Hematopoietic multipotent progenitor cell treated with erythropoietin and hydrocortisone succinate and interleukin-3 and kit ligand, for 4 days (in vitro differentiated cells): ENCODE measurements at regions not wholly inside any gene's neighbourhood (a gene's known extent, or its start where the extent isn't known, plus 50 kb on each side); places are given as distances from the start of the nearest gene placed in this dataset.

Experiments
- DNase-seq: peaks from one replicate; pipeline ENCODE4 v3.0.0-alpha.2; 2015

DNA sequence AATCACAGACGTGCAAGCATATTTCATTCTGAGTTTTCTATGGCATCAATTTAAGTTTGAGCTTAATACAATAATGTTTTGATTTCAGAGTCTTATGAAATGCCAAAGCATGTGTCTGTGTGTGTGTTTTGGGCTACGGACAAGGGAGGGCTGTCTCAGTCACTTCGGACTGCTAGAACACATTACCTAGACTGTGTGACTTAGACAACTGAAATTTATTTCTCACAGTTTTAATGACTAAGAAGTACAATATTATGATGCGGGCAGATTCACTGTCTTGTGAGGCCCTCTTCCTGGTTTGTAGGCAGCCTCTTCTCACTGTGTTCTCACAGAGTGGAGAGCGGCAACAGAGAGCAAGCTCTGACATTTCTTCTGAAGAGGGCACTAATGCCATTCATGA, 1202.0 kb downstream of the EFNB2 start:
- no peak for DNase-seq

DNA sequence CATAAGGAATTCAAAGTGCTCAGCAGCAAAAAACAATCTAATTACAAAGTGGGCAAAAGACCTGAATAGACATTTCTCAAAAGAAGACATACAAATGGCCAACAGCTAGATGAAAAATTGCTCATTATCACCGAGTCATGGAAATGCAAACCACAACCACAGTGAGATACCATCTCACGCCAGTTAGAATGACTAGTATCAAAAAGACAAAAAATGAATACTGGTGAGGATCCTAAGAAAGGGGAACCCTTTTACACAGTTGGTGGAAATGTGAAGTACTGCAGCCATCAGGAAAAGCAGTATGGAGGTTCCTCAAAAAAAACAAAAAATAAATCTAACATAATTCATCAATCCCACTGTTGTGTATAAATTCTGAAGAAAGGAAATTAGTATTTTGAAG, 1206.1 kb downstream of the EFNB2 start:
- DNase-seq = peak; percentile 68

DNA sequence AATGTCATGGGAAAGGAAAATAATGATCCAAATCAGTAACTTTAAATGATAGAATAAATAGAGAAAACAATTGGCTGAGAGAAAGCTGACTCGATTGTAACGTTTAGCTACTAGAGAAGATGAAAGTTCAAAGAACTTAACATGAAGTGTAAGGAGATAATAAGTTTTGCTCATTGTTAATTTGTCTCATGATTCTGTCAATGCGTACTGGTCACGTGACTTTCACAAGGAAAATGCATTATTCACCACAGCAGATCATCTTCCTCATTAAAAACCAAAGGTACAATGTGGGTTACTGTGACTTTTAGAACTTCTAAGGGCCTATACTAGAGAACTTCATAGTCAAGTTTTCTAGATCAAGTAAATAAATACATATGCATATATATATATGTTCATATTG, 1207.2 kb downstream of the EFNB2 start:
- DNase-seq = no peak

DNA sequence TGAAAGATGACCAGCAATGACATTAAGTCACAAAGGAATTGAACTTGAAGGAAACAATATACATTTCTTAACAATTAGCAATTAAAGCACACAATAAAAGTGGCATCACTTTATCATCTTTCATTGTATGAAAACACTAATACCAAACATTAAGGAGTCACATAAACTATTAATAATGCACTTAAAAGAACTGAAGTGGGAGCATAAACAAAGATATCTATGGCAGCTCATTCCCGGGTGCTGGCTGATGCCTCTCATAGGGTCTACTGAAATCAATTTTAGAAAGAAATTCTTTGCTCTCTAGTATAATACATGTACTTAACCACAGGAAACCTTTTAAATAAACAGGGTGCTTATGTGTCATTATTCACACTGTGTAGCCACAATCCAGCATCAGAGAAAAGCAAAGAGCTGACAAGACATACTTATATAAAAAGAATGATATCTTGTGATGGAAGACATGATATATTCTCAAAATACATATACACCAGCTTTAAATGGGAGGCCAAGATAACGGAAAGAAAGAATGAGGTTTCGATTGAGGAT, 1207.8 kb downstream of the EFNB2 start:
- no peak for DNase-seq

DNA sequence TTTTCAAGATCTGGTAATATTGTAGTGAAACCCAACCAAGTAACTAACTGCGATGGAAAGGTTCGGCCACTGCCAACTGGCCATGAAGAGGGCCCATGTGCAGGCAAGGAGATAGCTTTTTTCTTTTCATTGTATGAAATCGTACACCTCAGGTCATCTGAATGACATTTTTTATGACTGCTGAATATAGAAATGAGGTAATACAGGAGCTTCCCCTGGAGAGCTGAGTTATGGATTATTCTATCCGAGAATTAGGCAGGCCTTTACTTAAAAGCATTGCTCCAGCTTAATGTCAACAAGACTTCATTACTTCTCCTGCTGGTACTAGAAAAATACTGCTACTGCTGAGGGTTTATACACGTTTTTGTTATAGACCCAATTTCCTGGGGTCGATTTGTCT, 1215.6 kb downstream of the EFNB2 start:
- no peak for DNase-seq

DNA sequence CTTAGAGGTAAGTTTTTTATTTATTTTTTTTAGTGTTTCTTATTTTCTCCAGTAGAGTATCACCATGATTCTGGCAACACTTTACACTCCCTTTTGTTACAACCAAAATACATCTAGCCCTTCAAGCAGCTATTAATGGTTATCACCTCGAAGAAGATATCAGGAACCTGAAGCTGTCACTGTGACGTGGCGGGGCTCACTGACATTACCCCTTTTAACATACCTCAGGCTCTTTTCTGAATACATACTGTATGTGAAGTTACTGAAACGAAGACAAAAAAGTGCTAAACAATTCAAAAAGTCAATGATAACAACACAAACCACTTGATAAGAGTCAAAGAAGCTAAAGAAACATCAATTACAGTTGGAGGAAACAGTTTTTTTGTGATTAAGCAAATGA, 1218.7 kb downstream of the EFNB2 start:
- no peak for DNase-seq

DNA sequence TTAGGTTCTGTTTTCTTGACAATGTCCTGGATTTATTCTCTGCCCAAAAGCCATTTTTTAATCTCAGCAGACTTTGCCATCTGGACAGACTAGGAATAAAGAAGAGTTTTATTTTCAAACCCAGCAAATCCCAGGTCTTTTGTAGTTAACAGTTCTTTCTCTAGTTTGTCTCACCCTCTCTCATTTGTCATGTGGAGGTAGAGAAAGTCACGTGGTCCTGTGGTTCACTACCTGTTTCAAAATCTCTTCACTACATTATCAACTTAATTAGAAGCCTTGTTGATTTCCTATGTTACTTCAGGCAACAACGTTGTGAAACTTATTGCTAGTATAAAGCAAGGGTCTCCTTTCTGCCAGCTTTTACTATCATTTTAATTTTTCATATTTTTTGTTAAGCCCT, 1222.6 kb downstream of the EFNB2 start:
- DNase-seq = no peak

DNA sequence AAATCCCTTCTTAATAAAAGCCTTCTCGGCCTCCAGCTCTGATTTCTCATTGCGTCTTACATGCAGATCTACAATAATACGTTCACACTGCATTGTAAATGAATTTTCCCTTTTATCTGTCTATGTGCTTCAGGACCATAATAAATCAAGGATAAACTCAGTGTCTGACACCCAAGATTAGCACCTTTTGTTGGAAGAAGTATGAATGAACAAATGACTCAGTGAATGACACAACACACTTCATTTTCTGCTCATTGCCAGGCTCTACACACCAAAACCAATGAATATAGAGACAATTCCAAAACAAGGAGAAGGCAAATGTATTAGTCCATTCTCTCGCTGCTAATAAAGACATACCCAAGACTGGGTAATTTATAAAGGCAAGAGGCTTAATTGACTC, 1224.4 kb downstream of the EFNB2 start:
- DNase-seq = no peak

DNA sequence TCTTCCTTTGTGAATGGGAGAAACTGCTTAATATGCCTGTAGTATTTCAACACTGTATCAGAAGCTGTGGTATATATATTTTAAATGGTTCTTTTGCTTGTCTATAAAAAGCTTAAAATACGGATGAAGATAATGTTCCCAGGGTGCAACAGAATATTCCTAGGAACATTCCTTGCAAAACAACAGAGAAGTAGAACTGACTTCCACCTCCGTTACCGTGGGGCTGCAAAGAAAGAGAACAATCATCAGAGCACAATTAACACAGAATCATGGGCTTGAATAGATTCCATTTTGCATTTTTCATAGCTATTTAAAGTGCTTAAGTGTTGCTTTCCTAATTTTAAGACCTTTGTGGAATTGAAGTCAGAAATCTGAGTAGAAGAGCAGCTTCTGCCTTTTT, 1227.7 kb downstream of the EFNB2 start:
- DNase-seq = no peak

DNA sequence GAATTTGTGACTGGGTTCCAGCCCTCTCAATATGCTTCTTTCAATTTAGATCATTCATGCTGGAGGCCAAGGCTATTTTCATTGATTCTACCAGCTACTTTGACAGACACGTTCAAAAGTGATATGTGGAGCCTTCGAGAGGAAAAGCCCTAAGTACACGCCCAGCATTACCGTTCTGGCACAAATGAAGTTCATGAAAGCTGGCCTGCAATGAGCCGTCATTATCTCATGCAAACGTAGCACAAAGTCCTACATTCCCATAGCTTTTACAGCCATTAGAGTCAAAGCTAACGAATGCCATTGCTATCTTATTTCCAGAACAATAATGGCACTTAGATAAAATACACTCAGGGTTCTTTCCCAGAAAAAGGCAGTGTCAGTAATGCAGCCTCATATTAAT, 1237.6 kb downstream of the EFNB2 start:
- no peak for DNase-seq

DNA sequence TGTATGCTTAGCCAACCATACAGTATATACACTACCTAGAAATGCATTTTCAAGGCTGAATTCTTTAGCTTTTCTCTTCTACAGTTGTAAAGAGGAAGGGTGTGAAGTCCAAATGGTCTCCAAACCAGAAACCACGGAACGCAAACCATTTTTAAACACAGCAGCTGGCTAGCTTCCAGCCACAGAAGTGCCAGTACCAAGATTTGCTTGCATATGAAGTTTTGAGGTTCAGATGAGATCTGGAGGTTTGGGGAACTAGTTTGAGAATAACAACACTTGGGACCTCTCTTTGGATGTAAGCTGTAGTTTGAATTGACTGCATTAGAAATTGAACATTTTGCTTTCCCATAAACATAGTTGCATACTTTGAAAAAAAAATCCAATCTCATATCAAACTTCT, 1243.5 kb downstream of the EFNB2 start:
- peak; percentile 44 for DNase-seq

DNA sequence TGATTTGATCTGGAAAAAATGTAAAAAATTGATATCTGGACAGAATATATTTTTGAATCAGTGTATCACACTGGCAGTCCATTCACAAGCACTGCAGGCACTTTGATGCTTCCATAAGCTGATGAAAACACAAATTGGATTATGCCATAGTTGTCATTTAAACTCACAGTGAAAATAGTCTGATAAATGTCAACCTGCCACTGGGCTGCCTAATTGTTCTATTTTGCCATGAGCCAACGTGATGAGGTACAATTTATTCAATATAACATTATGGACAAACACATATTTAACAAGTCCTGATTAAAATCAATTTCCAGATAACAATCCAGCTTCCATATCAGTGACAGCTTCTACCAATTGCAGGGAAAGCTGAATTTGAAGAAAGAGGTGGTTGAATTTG, 1244.9 kb downstream of the EFNB2 start:
- DNase-seq = no peak

DNA sequence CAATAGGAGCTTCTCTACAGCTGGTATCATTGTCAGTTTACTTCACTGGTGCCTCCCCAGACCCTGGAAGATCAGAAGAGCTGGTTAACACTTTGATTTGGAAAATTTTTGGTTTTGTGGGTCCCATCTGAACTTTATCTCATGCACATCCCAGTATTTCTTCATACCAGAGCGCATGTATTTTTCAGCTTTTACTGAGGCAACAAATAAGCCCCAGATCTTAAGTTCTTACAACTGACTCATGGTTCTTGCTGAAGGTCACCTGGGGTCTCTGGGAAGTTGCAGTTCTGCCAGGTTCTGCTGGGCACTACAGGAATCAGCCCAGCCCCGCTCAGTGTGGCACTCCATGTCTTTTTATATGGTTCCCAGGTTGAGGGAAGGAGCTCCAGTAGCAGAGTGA, 1249.9 kb downstream of the EFNB2 start:
- no peak for DNase-seq

DNA sequence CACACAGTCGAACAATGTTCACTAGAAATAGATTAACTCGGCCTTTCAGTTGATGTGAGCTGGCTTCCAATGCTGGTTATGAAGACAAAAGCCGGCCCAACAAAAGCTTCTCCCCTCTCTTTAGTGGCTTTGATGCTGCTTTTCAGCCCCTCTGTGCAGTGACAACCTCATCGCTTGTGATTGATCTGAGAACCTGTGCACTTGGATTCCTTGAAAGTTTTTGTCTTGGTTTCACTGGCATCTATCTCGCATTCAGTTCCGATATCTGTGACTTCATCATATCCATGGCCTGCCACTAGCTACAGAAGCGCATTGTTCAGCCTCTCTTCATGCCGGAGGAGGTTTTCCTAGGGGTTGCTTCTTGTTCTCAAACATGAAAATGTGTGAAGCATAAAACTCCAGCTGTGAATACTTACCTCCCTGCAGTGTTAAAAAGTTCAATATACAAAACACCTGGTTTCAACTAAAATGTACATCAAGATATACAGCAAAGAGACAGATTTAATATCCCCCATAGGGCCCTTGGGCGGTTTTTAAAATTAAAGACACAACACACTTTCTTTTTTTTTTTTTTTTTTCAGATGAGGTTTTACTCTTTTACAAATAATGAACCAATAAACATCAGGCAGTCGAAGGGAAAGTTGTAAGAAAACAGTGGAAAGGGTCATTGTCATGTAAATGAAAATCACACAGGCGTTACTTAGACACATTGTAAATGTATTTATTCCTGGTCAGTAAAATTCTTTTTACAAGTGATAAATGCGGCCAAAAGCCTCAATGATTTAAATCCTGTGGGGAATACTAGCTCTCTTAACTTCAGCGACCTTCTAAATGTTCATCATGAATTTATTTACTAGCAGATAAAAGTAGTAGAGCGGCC, 1252.8 kb downstream of the EFNB2 start:
- DNase-seq = no peak

DNA sequence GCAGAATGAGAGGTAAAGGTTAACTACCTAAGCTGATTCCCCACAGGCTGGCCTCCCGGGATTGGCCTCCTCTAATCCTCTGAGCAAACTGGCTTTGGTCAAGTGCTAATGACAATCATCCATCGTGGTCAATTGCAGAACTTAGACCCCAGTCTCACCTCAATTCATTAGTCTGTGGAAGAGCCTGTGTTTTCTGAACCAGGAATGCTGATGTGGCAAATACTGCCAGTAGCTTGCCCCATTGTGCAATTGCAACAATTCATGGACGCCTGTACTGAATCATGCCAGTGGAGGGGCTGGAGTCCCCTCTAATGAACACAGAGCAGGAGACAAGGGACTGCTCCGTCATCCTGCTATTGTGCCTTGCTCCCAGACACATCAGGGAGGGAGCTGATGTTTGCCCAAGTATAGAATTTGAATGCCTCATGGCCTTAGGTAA, 1256.5 kb downstream of the EFNB2 start:
- DNase-seq = no peak

DNA sequence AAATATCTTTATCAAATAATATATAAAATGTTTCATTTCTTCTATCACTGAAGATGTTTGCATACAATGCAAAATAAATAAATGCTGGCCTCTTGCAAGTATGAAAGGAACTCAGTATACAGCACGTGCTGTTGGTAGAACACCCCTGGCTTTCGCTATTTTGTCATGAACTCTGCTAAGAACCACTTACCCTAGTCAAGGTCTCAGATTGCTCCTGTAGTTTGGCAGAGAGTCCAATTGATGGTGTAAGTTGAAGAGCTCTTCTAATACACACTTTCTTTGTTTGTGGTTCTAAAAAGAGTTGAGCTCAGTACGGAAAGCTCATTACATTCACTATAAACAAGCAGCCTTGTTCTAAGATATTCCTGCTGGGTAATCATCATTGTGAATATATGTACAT, 1258.9 kb downstream of the EFNB2 start:
- DNase-seq = no peak

DNA sequence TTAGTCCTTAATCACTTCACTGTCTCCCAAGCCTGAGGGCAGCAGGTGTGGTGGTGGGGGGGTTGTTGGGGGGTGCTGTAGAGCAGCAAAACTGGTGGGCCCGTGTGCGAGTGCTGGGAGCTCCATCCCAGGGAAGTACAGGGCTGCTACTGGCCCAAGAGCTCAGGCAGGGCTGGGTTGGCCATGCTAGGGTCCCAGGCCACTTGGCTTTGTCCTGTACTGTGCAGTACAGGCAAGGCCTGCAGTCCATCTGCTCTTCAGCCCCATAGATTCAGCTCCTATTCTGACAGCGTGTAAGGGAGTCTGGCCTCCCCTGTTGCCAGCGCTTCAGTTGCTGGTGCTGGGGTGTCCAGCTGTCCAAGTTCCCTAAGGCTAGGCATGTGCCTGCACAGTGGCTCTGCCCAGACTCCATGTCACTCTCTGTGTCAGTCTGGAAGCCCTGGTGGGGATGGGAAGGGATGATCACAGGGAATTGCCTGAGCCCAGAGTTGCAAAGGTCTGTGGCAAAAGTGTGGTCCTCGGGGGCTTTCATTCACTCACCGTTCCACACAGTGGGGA, 1261.7 kb downstream of the EFNB2 start:
- DNase-seq = no peak

DNA sequence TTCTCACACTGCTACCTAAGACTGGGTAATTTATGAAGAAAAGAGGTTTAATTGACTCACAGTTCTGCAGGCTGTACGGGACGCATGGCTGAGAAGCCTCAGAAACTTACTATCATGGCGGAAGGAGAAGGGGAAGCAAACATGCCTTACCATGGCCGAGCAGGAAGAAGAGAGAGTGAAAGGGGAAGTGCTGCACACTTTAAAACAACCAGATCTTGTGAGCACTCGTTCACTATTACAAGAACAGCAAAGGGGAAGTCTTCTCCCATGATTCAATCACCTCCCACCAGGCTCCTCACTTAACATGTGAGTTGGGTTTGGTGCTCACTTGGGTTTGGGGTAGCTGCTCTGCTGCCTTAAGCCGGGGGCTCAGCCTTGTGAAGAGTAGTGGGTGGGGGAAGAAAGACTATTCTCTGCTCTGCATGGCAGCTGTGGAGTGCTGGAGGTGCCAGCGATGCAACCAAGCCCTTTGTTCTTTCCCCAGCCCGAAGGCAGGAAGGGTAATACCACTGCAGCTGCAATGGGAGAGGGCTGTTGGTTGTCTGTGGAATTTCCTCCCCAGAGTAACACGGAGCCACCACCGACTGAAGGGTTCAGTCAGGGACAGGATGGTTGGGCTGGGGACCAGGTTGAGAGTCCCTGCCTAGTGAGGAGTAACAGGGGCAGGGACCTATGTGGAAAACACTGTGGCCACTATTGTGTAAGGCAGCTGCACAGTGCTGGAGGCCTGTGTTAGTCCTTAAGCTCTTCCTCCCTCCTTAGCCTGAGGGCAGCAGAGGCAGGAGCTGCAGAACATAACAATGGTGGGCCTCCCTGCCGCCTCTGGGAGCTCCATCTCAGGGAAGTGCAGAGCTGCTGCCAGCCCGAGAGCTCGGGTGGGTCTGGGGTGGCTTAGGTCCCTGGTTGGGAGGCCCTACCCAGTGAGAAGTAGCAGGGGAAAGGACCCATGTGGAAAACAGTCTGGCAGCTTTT, 1262.5 kb downstream of the EFNB2 start:
- DNase-seq = peak; percentile 64

DNA sequence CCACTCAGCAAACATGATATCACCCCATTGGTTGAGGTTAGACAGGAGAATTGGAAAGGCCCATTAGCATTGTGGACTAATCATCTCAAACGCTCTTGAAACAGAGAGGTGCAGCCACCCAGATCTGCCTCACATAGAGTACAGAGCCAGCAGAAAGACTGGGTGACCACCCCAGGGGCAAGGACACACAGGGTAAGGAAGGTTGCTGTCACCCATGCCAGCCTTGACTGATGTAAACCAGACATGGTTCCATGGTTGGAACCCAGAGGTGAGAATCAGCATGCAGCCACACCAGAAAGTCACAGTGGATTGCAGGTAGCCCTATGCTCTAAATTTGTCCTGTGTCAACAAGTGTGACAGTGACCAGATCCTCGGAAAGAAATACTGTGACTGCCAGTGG, 1268.8 kb downstream of the EFNB2 start:
- DNase-seq = no peak

DNA sequence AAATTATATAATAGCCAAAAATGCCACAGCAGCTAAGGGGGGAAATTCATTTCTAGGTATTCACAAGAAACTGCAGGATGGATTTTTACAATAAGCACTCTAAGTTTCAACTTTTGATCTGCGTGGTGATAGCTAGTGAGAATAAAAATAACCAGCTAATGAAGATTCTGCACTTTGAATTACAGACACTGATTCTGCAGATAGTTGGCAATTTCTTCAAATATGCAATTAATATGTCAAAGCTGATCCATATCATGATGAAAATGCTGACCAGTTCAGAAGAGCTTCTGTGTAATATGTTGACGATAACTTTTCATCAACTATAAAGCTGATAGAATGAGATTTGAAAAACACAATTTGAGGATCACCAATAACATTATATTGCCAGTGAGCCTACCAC, 1272.9 kb downstream of the EFNB2 start:
- DNase-seq = no peak

DNA sequence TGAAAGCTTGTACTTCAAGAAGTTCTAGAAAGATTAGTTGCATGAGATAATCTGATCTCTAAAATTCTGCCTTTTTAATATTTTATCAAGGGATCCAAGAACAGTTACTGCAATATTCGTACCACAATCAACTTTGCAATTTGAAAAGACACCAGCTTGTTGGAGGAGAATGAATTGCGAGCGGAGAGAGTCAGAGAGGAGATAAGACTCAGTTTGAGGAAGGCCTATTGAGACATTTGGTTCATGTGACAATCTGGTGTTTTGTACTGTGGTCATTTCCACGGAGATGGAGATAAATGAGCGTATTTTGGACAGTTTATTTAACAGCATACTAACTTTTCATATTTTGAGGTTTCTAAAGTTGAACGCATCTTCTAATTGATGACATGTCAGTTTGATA, 1276.0 kb downstream of the EFNB2 start:
- peak; percentile 60 for DNase-seq

DNA sequence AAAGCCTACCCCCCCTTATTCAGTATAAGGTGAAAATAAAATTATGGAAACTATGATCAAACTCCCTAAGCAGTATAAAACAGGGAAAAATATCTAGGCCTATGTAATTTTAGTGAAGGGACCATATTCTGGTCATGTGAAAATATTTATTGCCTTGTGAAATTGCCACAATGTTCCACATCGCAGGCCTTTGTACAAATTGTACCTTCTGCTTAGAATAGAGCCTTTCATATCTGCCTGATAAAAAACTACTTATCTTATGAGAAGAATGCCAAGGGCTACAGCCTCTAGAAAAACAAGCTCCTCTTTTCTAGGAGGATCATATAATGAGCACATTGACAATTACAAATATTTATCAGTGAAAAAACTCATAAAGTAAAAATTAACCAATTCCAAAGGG, 1280.0 kb downstream of the EFNB2 start:
- no peak for DNase-seq

DNA sequence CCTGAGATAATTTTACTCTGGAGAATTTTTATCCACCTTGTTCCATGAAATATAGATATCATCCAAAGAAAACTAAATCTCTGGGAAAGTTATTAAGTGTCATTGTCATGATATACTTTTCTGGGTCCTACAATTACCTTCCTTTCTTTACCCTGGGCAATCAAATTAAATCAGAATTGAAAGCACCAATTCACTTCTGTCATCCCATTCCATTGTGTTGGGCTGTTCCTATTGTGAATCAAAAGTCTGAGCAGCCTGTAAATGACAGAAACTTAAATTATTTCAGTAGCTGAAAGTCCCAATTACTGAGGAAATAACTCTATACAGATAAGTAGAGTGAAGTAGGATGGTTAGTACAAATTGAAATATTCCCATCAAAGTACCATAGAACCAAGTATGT, 1284.2 kb downstream of the EFNB2 start:
- no peak for DNase-seq
